HL-60 (cell line): ENCODE measurements at regions not wholly inside any gene's neighbourhood (a gene's known extent, or its start where the extent isn't known, plus 50 kb on each side); places are given as distances from the start of the nearest gene placed in this dataset.

Experiments used
- GABPA ChIP-seq: IDR thresholded peaks from 2 replicates; pipeline ENCODE4 v1.6.1; 2012; ENCODE audit warnings: low read depth
- POLR2AphosphoS5 ChIP-seq: IDR thresholded peaks from 2 replicates; pipeline ENCODE4 v1.6.1; 2012; ENCODE audit warnings: low read depth
- REST ChIP-seq: IDR thresholded peaks from 2 replicates; pipeline ENCODE4 v1.6.1; 2012; ENCODE audit warnings: low read depth; ENCODE audit not compliant: insufficient replicate concordance
- TF ChIP-seq, protein P1 (sequence below): IDR thresholded peaks from one replicate; pipeline ENCODE4 v1.5.1; 2011; ENCODE audit warnings: low read length, control low read depth, inconsistent platforms; ENCODE audit not compliant: insufficient read depth

GRCh38 chr20:55264703-55265239 lies 740.5 kb downstream of the CBLN4 start:
- TF ChIP-seq, protein P1, sequence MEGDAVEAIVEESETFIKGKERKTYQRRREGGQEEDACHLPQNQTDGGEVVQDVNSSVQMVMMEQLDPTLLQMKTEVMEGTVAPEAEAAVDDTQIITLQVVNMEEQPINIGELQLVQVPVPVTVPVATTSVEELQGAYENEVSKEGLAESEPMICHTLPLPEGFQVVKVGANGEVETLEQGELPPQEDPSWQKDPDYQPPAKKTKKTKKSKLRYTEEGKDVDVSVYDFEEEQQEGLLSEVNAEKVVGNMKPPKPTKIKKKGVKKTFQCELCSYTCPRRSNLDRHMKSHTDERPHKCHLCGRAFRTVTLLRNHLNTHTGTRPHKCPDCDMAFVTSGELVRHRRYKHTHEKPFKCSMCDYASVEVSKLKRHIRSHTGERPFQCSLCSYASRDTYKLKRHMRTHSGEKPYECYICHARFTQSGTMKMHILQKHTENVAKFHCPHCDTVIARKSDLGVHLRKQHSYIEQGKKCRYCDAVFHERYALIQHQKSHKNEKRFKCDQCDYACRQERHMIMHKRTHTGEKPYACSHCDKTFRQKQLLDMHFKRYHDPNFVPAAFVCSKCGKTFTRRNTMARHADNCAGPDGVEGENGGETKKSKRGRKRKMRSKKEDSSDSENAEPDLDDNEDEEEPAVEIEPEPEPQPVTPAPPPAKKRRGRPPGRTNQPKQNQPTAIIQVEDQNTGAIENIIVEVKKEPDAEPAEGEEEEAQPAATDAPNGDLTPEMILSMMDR = no peak
- TF ChIP-seq REST = no peak
- no peak for TF ChIP-seq POLR2AphosphoS5
- no peak for TF ChIP-seq GABPA
